H1 (cell line): ENCODE measurements at regions not wholly inside any gene's neighbourhood (a gene's known extent, or its start where the extent isn't known, plus 50 kb on each side); places are given as distances from the start of the nearest gene placed in this dataset.

Experiments
- CTCF ChIA-PET: fragments of 300-600 bp; sonication (Branson Sonifier 250); formaldehyde crosslinking; loops from one replicate; lab custom pipeline; 2021; ENCODE audit not compliant: partially characterized antibody; lab: Charles Lee
- POLR2A ChIA-PET: fragments of 300-600 bp; sonication (Branson Sonifier 250); formaldehyde crosslinking; loops from one replicate; lab custom pipeline; 2021; ENCODE audit warnings: inconsistent platforms; ENCODE audit not compliant: partially characterized antibody; lab: Charles Lee
- DNase-seq, 2 experiments: peaks; one replicate each; pipeline versions ENCODE4 v3.0.0 to v3.0.0-alpha.2; 2010 to 2022; ENCODE audit warnings: low spot score in 2 of 2, low read depth in 1 of 2, mixed read lengths in 1 of 2
- FAIRE-seq: peaks from 2 replicates; lab custom pipeline; 2011; peaks lifted over from hg19 to GRCh38; lab: Jason Lieb, UNC
- H2AFZ ChIP-seq: 2 replicates; pipeline ENCODE4 v1.8.1; 2012; ENCODE audit warnings: low read length, inconsistent platforms
- H2AK5ac ChIP-seq: 2 replicates; pipeline ENCODE4 v1.6.1; 2013; ENCODE audit warnings: low read depth, low read length
- H2BK120ac ChIP-seq: replicated peaks from 2 replicates; pipeline ENCODE3; 2013; ENCODE audit warnings: low read depth, low read length, inconsistent platforms
- H2BK12ac ChIP-seq: 2 replicates; pipeline ENCODE4 v1.6.1; 2013; ENCODE audit warnings: low read depth, low read length
- H2BK15ac ChIP-seq: 2 replicates; pipeline ENCODE4 v1.6.1; 2013; ENCODE audit warnings: low read length
- H2BK20ac ChIP-seq: 2 replicates; pipeline ENCODE4 v1.6.1; 2013; ENCODE audit warnings: low read length
- H2BK5ac ChIP-seq: 2 replicates; pipeline ENCODE4 v1.6.1; 2013; ENCODE audit warnings: low read depth, low read length
- H3K14ac ChIP-seq: 2 replicates; pipeline ENCODE4 v1.6.1; 2013; ENCODE audit warnings: inconsistent platforms; ENCODE audit not compliant: insufficient read length
- H3K18ac ChIP-seq: 2 replicates; pipeline ENCODE4 v1.6.1; 2013; ENCODE audit warnings: low read length; ENCODE audit errors: extremely low read depth
- H3K23ac ChIP-seq: 2 replicates; pipeline ENCODE4 v1.6.1; 2013; ENCODE audit warnings: inconsistent platforms; ENCODE audit not compliant: insufficient read length
- H3K23me2 ChIP-seq: 2 replicates; pipeline ENCODE4 v1.6.1; 2013; ENCODE audit warnings: low read depth, low read length
- H3K27ac ChIP-seq: 2 replicates; pipeline ENCODE4 v1.6.1; 2011; ENCODE audit warnings: low read depth, low read length, inconsistent platforms
- H3K27me3 ChIP-seq, 4 experiments: replicated peaks in 1 of 4; 1 replicate in 1 of 4; 2 replicates in 3 of 4; pipeline versions ENCODE4 v1.6.1 to v1.8.1; 2011 to 2013; ENCODE audit warnings: low read length in 3 of 4, mild to moderate bottlenecking in 3 of 4, inconsistent platforms in 2 of 4, mixed read lengths in 2 of 4, moderate library complexity in 1 of 4; ENCODE audit not compliant: control insufficient read depth in 3 of 4, insufficient read depth in 3 of 4; ENCODE audit errors: extremely low read depth in 1 of 4
- H3K36me3 ChIP-seq, 4 experiments: 2 replicates each; pipeline versions ENCODE4 v1.6.1 to v1.8.1; 2011 to 2013; ENCODE audit warnings: mild to moderate bottlenecking in 4 of 4, low read length in 3 of 4, moderate library complexity in 2 of 4, control low read depth in 1 of 4, inconsistent platforms in 1 of 4; ENCODE audit not compliant: insufficient read depth in 4 of 4, control insufficient read depth in 2 of 4
- H3K4ac ChIP-seq: replicated peaks from 2 replicates; pipeline ENCODE3; 2013; ENCODE audit warnings: low read length, low read depth, mixed read lengths, inconsistent platforms; ENCODE audit not compliant: insufficient read length
- H3K4me1 ChIP-seq, 4 experiments: replicated peaks in 1 of 4; 1 replicate in 1 of 4; 2 replicates in 3 of 4; pipeline versions ENCODE4 v1.6.1 to v1.8.1; 2011 to 2013; ENCODE audit warnings: low read length in 3 of 4, inconsistent platforms in 2 of 4, mixed read lengths in 1 of 4; ENCODE audit not compliant: insufficient read depth in 4 of 4, control insufficient read depth in 3 of 4
- H3K4me2 ChIP-seq, 2 experiments: 2 replicates each; pipeline versions ENCODE4 v1.6.1 to v1.8.1; 2011 to 2013; ENCODE audit warnings: low read depth in 2 of 2, low read length in 2 of 2, control low read depth in 1 of 2, inconsistent platforms in 1 of 2, mild to moderate bottlenecking in 1 of 2; ENCODE audit not compliant: insufficient read depth in 1 of 2
- H3K4me3 ChIP-seq, 4 experiments: fragments of 200-600, 300-600 bp in 1 of 4; sonication (generic), shearing (Covaris generic), sonication (Bioruptor Twin) in 1 of 4; 2 replicates each; pipeline versions ENCODE4 v1.5.1 to v1.8.1; 2011 to 2016; ENCODE audit warnings: low read length in 4 of 4, low read depth in 3 of 4, control low read depth in 2 of 4, inconsistent platforms in 2 of 4, mild to moderate bottlenecking in 2 of 4, mixed read lengths in 1 of 4, moderate library complexity in 1 of 4; ENCODE audit not compliant: insufficient read depth in 2 of 4; ENCODE audit errors: extremely low read depth in 1 of 4
- H3K56ac ChIP-seq: replicated peaks from 2 replicates; pipeline ENCODE3; 2013; ENCODE audit warnings: low read depth, mild to moderate bottlenecking, mixed read lengths, low read length, inconsistent platforms; ENCODE audit not compliant: insufficient read length
- H3K79me1 ChIP-seq: 2 replicates; pipeline ENCODE4 v1.6.1; 2013; ENCODE audit warnings: low read depth, low read length, control low read depth
- H3K79me2 ChIP-seq, 2 experiments: 2 replicates each; pipeline versions ENCODE4 v1.6.1 to v1.8.1; 2012 to 2013; ENCODE audit warnings: low read length in 2 of 2, mild to moderate bottlenecking in 2 of 2, inconsistent platforms in 1 of 2; ENCODE audit not compliant: insufficient read depth in 2 of 2, control insufficient read depth in 1 of 2
- H3K9ac ChIP-seq, 4 experiments: replicated peaks in 1 of 4; 1 replicate in 1 of 4; 2 replicates in 3 of 4; pipeline versions ENCODE4 v1.6.1 to v1.8.1; 2011 to 2013; ENCODE audit warnings: low read depth in 3 of 4, low read length in 3 of 4, control low read depth in 2 of 4, mild to moderate bottlenecking in 2 of 4, moderate library complexity in 2 of 4, inconsistent platforms in 1 of 4; ENCODE audit errors: extremely low read depth in 1 of 4
- H3K9me3 ChIP-seq, 2 experiments: 2 replicates each; pipeline versions ENCODE4 v1.6.1 to v1.8.1; 2012 to 2013; ENCODE audit warnings: mild to moderate bottlenecking in 2 of 2, moderate library complexity in 2 of 2, control low read depth in 1 of 2, inconsistent platforms in 1 of 2, low read depth in 1 of 2, low read length in 1 of 2, mixed read lengths in 1 of 2; ENCODE audit not compliant: insufficient read depth in 2 of 2
- H4K20me1 ChIP-seq, 2 experiments: replicated peaks in 1 of 2; 2 replicates each; pipeline versions ENCODE3 to v1.8.1; 2011 to 2013; ENCODE audit warnings: inconsistent platforms in 2 of 2, low read length in 2 of 2, mild to moderate bottlenecking in 1 of 2; ENCODE audit not compliant: insufficient read depth in 2 of 2, control insufficient read depth in 1 of 2
- H4K5ac ChIP-seq: 2 replicates; pipeline ENCODE4 v1.6.1; 2013; ENCODE audit warnings: low read length, low read depth, mixed read lengths, inconsistent platforms; ENCODE audit not compliant: insufficient read length
- H4K8ac ChIP-seq: 2 replicates; pipeline ENCODE4 v1.8.0; 2013; ENCODE audit warnings: mild to moderate bottlenecking, moderate library complexity, low read length, inconsistent platforms; ENCODE audit not compliant: insufficient read depth; ENCODE audit errors: extremely low read depth
- H4K91ac ChIP-seq: replicated peaks from 2 replicates; pipeline ENCODE3; 2013; ENCODE audit warnings: low read length, mixed read lengths, inconsistent platforms; ENCODE audit not compliant: insufficient read length
- BCL11A ChIP-seq, 2 experiments: IDR thresholded peaks; one replicate each; pipeline ENCODE4 v1.6.1; 2011; ENCODE audit warnings: low read depth in 2 of 2, low read length in 2 of 2, mild to moderate bottlenecking in 2 of 2
- CEBPB ChIP-seq: IDR thresholded peaks from 2 replicates; pipeline ENCODE4 v1.6.1; 2012; ENCODE audit warnings: low read depth, low read length
- E2F6 ChIP-seq: IDR thresholded peaks from 2 replicates; pipeline ENCODE4 v1.6.1; 2012; ENCODE audit warnings: inconsistent platforms
- JUND ChIP-seq: IDR thresholded peaks from 2 replicates; pipeline ENCODE4 v1.6.1; 2011; ENCODE audit warnings: mild to moderate bottlenecking, improper control_type of control experiment, low read length
- KDM5A ChIP-seq: fragments of 200-600 bp; IDR thresholded peaks from 2 replicates; pipeline ENCODE4 v1.7.1; 2012; ENCODE audit warnings: mild to moderate bottlenecking, low read length, inconsistent platforms, mixed read lengths
- MAFK ChIP-seq: IDR thresholded peaks from 2 replicates; pipeline ENCODE4 v1.6.1; 2012; ENCODE audit warnings: low read depth, mild to moderate bottlenecking, improper control_type of control experiment, low read length
- PHF8 ChIP-seq: fragments of 200-600 bp; sonication (generic); conservative IDR thresholded peaks from 2 replicates; pipeline ENCODE4 v1.7.1; 2012; ENCODE audit warnings: low read depth, mild to moderate bottlenecking, inconsistent platforms, low read length, moderate library complexity
- POU5F1 ChIP-seq: IDR thresholded peaks from 2 replicates; pipeline ENCODE4 v1.6.1; 2011; ENCODE audit warnings: low read depth, mild to moderate bottlenecking, low read length, moderate library complexity
- RNF2 ChIP-seq: fragments of 200-900, 300-1000 bp; sonication (generic); IDR thresholded peaks from 2 replicates; pipeline ENCODE4 v1.7.1; 2016; ENCODE audit warnings: borderline replicate concordance, low read depth, mild to moderate bottlenecking, antibody characterized with exemption, low read length; ENCODE audit not compliant: poor library complexity, severe bottlenecking; ENCODE audit errors: missing control alignments
- SAP30 ChIP-seq: fragments of 300-600 bp; sonication (generic); IDR thresholded peaks from 2 replicates; pipeline ENCODE4 v1.7.1; 2012; ENCODE audit warnings: low read length, moderate library complexity, mild to moderate bottlenecking, inconsistent platforms; ENCODE audit not compliant: insufficient read depth, insufficient replicate concordance
- SIRT6 ChIP-seq: IDR thresholded peaks from one replicate; pipeline ENCODE4 v1.7.1; 2012; ENCODE audit warnings: low read length, inconsistent platforms
- SUZ12 ChIP-seq: fragments of 200-600 bp; sonication (generic); IDR thresholded peaks from 2 replicates; pipeline ENCODE4 v1.6.1; 2012; ENCODE audit warnings: mild to moderate bottlenecking, inconsistent platforms, low read length, moderate library complexity, mixed read lengths
- TAF1 ChIP-seq: IDR thresholded peaks from 2 replicates; pipeline ENCODE4 v1.6.1; 2011; ENCODE audit warnings: mild to moderate bottlenecking, low read depth, low read length
- TAF7 ChIP-seq: optimal IDR thresholded peaks from 2 replicates; pipeline ENCODE3; 2011; ENCODE audit warnings: low read depth, mild to moderate bottlenecking, inconsistent platforms, low read length, moderate library complexity, borderline replicate concordance
- TEAD4 ChIP-seq: IDR thresholded peaks from 2 replicates; pipeline ENCODE4 v1.6.1; 2012; ENCODE audit warnings: low read depth, low read length, inconsistent platforms, mixed read lengths
- WGBS, 2 experiments: shearing (Covaris generic) in 1 of 2; methylation state at CpG; one replicate each; pipeline versions ENCODE4 v1.1.6 to v1.1.7; 2013 to 2015; ENCODE audit warnings: low lambda C conversion rate in 2 of 2, mixed read lengths in 2 of 2, inconsistent platforms in 1 of 2, low coverage in 1 of 2, missing lambda C conversion rate in 1 of 2; ENCODE audit not compliant: insufficient replicate concordance in 2 of 2, insufficient coverage in 1 of 2, insufficient read length in 1 of 2; ENCODE audit errors: extremely low coverage in 1 of 2, missing lambda C conversion rate in 1 of 2; 5-methylcytosine and 5-hydroxymethylcytosine counted together

- H3K18ac ChIP-seq: no peak overlapping the region
- no peak overlapping the region for H3K27ac ChIP-seq
- DNase-seq (no peak), FAIRE-seq (no peak)
- H3K4me3 ChIP-seq: no peak overlapping the region
- no peak overlapping the region for H2BK12ac ChIP-seq
- no peaks in the 10 kb centered on the region for H3K23me2 ChIP-seq
- no peaks in the 10 kb centered on the region for H3K79me1 ChIP-seq
- H4K5ac ChIP-seq: no peak overlapping the region
- H3K4me1 ChIP-seq: no peaks in the 10 kb centered on the region
- CTCF ChIA-PET: interaction anchor here (1.5 kb wide), 1 partner anchor 9 kb away, joined by 3 read pairs; no protein-coding TSS in a partner anchor
- H3K9ac ChIP-seq: no peak overlapping the region
- no peak overlapping the region for H2BK5ac ChIP-seq
- H3K56ac ChIP-seq: no peak overlapping the region
- H2BK20ac ChIP-seq: no peak overlapping the region
- no peak overlapping the region for H3K23ac ChIP-seq
- no peaks in the 10 kb centered on the region for H3K27me3 ChIP-seq
- H3K4ac ChIP-seq: no peak overlapping the region
- H2AK5ac ChIP-seq: no peak overlapping the region
- H3K79me2 ChIP-seq: no peaks in the 10 kb centered on the region
- H3K4me2 ChIP-seq: no peak overlapping the region
- H4K8ac ChIP-seq: no peak overlapping the region
- POLR2A ChIA-PET: no interaction called here
- H3K14ac ChIP-seq: no peak overlapping the region
- no peak overlapping the region for H2BK120ac ChIP-seq
- no peak overlapping the region for H4K91ac ChIP-seq
- H2AFZ ChIP-seq: no peak overlapping the region
- 0% methylated on average over 1 of the region's 1 CpG; no CpG with 5 or more reads in 1 of the 2 experiments for whole genome bisulfite sequencing, 2 experiments
- no peaks in the 10 kb centered on the region for H3K36me3 ChIP-seq
- H4K20me1 ChIP-seq: no peaks in the 10 kb centered on the region
- H3K9me3 ChIP-seq: no peaks in the 10 kb centered on the region
- no peak overlapping the region for H2BK15ac ChIP-seq
- no peak for TF ChIP-seq PHF8
- no peak for TF ChIP-seq POU5F1
- no peak for TF ChIP-seq TEAD4
- TF ChIP-seq SIRT6: no peak
- TF ChIP-seq E2F6: no peak
- no peak for TF ChIP-seq BCL11A (IDR thresholded peaks at IDR 0.05; ENCODE audit: low read depth in 2 of 2, low read length in 2 of 2)
- TF ChIP-seq MAFK: no peak
- no peak for TF ChIP-seq RNF2
- no peak for TF ChIP-seq TAF7
- TF ChIP-seq CEBPB: no peak
- TF ChIP-seq SAP30: no peak
- no peak for TF ChIP-seq TAF1
- no peak for TF ChIP-seq JUND
- no peak for TF ChIP-seq KDM5A
- no peak for TF ChIP-seq SUZ12
Measured at GRCh38 chr12:58487255-58487654, 433.0 kb downstream of the LRIG3 start.
